Central memory CD8-positive, alpha-beta T cell (primary cell): ENCODE measurements at regions not wholly inside any gene's neighbourhood (a gene's known extent, or its start where the extent isn't known, plus 50 kb on each side); places are given as distances from the start of the nearest gene placed in this dataset.
A peak's percentile ranks its signal among the peaks of the same experiment; 100 is the strongest.

Experiments used
- ATAC-seq: fragments of 150-1000 bp; cut with Tn5 transposase; replicated peaks from 2 replicates; pipeline ENCODE4 v1.10.0; 2022; ENCODE audit warnings: mild to moderate bottlenecking, moderate FRiP score, moderate number of reproducible peaks; ENCODE audit not compliant: poor library complexity, severe bottlenecking; ENCODE audit errors: extremely low read depth
- DNase-seq, 2 donors: peaks; one replicate each; pipeline ENCODE4 v3.0.0; 2021; ENCODE audit warnings: low spot score in 2 of 2
- H3K27ac Mint-ChIP-seq: one replicate; pipeline ENCODE4 v1.8.0; 2022; ENCODE audit warnings: low read depth, mild to moderate bottlenecking, moderate library complexity, mixed read lengths
- H3K27me3 Mint-ChIP-seq: one replicate; pipeline ENCODE4 v1.8.0; 2022; ENCODE audit warnings: mixed read lengths
- H3K36me3 Mint-ChIP-seq: one replicate; pipeline ENCODE4 v1.8.0; 2022; ENCODE audit warnings: mild to moderate bottlenecking, moderate library complexity, mixed read lengths; ENCODE audit not compliant: insufficient read depth
- H3K4me1 Mint-ChIP-seq: one replicate; pipeline ENCODE4 v1.8.0; 2022; ENCODE audit warnings: mixed read lengths
- H3K4me3 Mint-ChIP-seq: one replicate; pipeline ENCODE4 v1.8.0; 2022; ENCODE audit warnings: mild to moderate bottlenecking, moderate library complexity, mixed read lengths
- H3K9me3 Mint-ChIP-seq: one replicate; pipeline ENCODE4 v1.8.0; 2022; ENCODE audit warnings: mixed read lengths

GRCh38 chr1:184861755-184862336 lies 107.2 kb upstream of the EDEM3 start:
- Mint-ChIP-seq H3K4me3 (no peak overlapping the region), H3K27me3 (no peaks in the 10 kb centered on the region), H3K9me3 (peaks cover 3% of the 10 kb centered on the region), H3K36me3 (peaks cover 4% of the 10 kb centered on the region), H3K4me1 (peaks cover 34% of the 10 kb centered on the region), H3K27ac (peak overlapping the region; percentile 69)
- ATAC-seq (no peak), DNase-seq (no peak)

GRCh38 chr1:184860985-184861754 lies 106.5 kb upstream of the EDEM3 start:
- DNase-seq = no peak
- Mint-ChIP-seq H3K4me3 (no peak overlapping the region), H3K36me3 (peaks cover 6% of the 10 kb centered on the region), H3K4me1 (peaks cover 33% of the 10 kb centered on the region), H3K27me3 (no peaks in the 10 kb centered on the region), H3K27ac (peak overlapping the region; percentile 69), H3K9me3 (no peaks in the 10 kb centered on the region)
- no peak for ATAC-seq

GRCh38 chr1:184860535-184860934 lies 105.9 kb upstream of the EDEM3 start:
- DNase-seq = no peak
- H3K27ac Mint-ChIP-seq = no peak overlapping the region
- H3K9me3 Mint-ChIP-seq = no peaks in the 10 kb centered on the region
- H3K27me3 Mint-ChIP-seq = no peaks in the 10 kb centered on the region
- no peak for ATAC-seq
- H3K36me3 Mint-ChIP-seq = peaks cover 6% of the 10 kb centered on the region
- H3K4me3 Mint-ChIP-seq = no peak overlapping the region
- peaks cover 26% of the 10 kb centered on the region for H3K4me1 Mint-ChIP-seq

DNA sequence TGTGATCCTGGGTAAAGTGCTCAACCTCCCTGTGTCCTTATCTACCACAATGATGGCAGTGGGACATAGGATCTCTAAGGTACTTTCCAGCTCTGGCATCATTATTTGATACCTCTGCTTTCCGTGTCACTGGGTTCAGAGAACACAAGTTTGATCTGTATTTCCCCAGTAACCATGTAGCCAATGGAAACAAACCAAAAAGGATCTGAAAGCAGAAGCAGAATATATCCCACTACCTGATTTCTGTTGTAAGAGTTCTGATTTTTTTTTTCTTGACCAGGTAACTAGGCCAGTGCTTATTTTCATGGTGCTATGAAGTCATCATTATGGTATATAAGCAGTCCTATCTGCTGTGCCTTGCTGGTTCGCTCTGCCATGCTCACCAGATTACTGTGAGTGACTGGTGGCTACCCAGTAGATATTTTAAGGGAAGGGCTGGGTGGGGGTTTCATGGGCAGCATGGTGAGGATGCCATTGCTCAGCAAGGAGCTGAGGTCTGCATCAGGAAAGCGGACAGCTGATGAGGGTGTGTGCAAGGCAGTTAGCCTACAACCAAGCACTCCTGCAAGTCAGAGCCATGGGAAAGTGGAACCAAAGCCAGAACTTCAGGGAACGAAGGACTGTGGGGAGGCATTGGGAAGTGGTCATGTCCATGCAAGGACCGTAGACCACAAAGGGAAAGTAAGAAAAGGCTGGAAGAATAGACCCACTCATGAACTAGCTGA lies 104.9 kb upstream of the EDEM3 start:
- no peak overlapping the region for H3K27ac Mint-ChIP-seq
- H3K4me3 Mint-ChIP-seq = no peak overlapping the region
- H3K36me3 Mint-ChIP-seq = peaks cover 8% of the 10 kb centered on the region
- peaks cover 19% of the 10 kb centered on the region for H3K4me1 Mint-ChIP-seq
- DNase-seq (no peak), ATAC-seq (no peak)
- no peaks in the 10 kb centered on the region for H3K27me3 Mint-ChIP-seq
- H3K9me3 Mint-ChIP-seq = no peaks in the 10 kb centered on the region

DNA sequence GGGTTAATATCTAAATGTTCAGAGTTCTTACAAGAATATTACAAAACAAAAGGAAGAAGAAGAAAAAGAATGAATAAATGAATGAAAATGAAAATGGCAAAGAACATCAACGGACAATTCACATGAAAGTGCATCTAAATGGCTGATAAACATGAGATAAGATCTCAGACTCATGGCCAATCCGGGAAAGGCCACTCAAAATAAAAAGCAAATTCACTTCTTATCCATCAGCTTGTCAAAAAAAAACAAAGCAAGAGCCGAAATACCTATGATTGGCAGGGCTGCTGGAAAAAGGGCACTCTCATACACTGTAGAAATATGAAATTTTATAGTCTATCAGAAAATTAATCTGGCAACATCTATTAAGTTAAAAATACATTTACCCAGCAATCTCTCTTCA lies 103.6 kb upstream of the EDEM3 start:
- H3K4me3 Mint-ChIP-seq = no peak overlapping the region
- H3K27me3 Mint-ChIP-seq = no peaks in the 10 kb centered on the region
- no peak for ATAC-seq
- H3K9me3 Mint-ChIP-seq = no peaks in the 10 kb centered on the region
- H3K36me3 Mint-ChIP-seq = peaks cover 8% of the 10 kb centered on the region
- H3K4me1 Mint-ChIP-seq = peaks cover 19% of the 10 kb centered on the region
- DNase-seq = no peak
- H3K27ac Mint-ChIP-seq = peak overlapping the region; percentile 52

DNA sequence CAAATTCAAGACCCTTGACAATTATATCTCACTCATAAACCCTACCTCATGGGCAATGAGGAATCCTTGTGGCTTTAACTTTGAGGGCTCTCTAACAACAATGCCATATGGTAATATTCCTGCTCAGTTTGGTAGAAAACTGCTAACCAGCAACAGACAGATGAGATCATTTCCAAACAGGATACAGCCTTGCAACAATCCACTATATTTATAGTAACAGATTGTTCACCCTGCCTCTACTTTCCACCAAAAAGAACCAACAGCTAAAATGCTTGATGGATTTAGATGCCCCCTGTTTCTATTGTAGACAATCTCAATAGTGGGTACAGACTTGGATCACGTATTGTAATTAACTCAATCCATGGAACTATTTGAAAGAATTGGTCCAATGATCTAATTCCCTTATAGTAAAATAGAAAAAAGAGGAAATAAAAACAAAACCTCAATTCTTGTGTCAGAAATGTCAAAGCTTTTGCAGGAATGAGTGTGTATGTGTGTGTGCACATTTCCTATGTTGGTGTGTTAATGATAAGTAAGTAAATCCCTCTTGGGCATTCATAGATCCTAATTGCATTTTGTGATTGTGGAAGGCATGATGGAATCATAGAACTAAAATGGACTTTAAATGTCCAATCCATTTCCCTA lies 100.0 kb upstream of the EDEM3 start:
- Mint-ChIP-seq H3K4me3 (no peak overlapping the region), H3K36me3 (peaks cover 10% of the 10 kb centered on the region), H3K4me1 (peaks cover 8% of the 10 kb centered on the region), H3K27ac (no peak overlapping the region), H3K9me3 (no peaks in the 10 kb centered on the region), H3K27me3 (no peaks in the 10 kb centered on the region)
- ATAC-seq = no peak
- no peak for DNase-seq

- peaks cover 8% of the 10 kb centered on the region for H3K4me1 Mint-ChIP-seq
- ATAC-seq (no peak), DNase-seq (no peak)
- no peak overlapping the region for H3K27ac Mint-ChIP-seq
- no peaks in the 10 kb centered on the region for H3K27me3 Mint-ChIP-seq
- H3K36me3 Mint-ChIP-seq = peaks cover 10% of the 10 kb centered on the region
- no peak overlapping the region for H3K4me3 Mint-ChIP-seq
- H3K9me3 Mint-ChIP-seq = no peaks in the 10 kb centered on the region
Measured at GRCh38 chr1:184854036-184854435, 99.4 kb upstream of the EDEM3 start.

- no peak for DNase-seq
- H3K9me3 Mint-ChIP-seq = no peaks in the 10 kb centered on the region
- no peak overlapping the region for H3K4me3 Mint-ChIP-seq
- peaks cover 7% of the 10 kb centered on the region for H3K4me1 Mint-ChIP-seq
- no peak for ATAC-seq
- H3K27ac Mint-ChIP-seq = no peak overlapping the region
- no peaks in the 10 kb centered on the region for H3K27me3 Mint-ChIP-seq
- peaks cover 9% of the 10 kb centered on the region for H3K36me3 Mint-ChIP-seq
Measured at GRCh38 chr1:184851822-184852746, 97.4 kb upstream of the EDEM3 start.

DNA sequence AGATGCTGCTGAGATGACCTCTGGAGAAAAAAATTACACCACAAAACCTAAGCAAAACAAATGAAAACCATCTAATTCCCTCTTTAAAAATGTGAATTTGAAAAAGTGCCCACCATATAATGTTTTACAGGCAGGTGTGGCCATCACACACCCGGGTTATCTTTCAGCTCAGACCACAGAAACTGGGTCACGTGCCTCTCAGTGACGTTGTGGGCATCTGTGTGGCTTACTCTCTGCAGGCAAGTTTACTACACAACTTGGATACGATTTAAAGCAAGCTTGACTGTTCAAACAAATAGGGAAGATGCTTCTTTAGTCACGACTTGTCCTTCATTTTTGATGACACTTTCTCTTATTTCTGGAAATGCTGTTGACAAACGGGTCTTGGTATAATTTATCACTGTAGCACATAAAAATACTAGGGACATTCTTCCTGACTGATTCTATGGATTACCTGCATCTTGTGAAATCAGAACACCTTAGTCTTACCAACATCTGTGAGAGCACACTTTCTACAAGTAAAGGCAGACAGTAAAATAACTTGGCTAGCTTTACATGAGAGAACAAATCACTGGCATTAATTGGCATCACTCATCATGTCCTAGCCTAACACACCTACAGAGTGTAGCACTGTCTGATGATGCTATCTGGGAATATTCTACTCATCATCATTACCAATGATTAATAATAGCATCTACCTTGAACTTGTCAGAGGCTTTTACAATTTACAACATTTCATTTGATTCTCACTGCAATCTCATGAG lies 89.3 kb upstream of the EDEM3 start:
- DNase-seq = peak; percentile 41 to 81
- H3K4me1 Mint-ChIP-seq = peaks cover 39% of the 10 kb centered on the region
- peak; percentile 61 for ATAC-seq
- H3K9me3 Mint-ChIP-seq = no peaks in the 10 kb centered on the region
- peak overlapping the region; percentile 95 for H3K27ac Mint-ChIP-seq
- peaks cover 15% of the 10 kb centered on the region for H3K36me3 Mint-ChIP-seq
- H3K4me3 Mint-ChIP-seq = peak overlapping the region; percentile 61
- no peaks in the 10 kb centered on the region for H3K27me3 Mint-ChIP-seq

DNA sequence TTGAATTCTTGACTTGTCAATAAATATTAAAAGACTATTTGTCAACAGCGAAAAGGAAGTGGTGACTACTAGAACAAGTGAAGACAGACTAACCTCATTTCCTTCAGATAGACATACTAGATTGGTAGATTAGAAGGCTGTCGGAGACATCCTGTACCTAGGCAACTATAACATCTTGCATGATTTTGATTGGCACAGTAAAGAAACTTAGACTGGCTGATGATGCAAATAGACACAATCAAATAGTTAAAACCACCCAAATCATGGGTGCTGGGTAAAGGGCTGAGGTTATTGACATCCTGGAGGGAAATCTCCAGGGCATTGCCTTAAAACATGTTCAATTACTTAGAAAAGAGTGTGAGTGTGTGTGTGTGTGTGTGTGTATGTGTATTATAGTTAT lies 85.9 kb upstream of the EDEM3 start:
- Mint-ChIP-seq H3K27ac (peak overlapping the region; percentile 95), H3K4me3 (peak overlapping the region; percentile 47), H3K36me3 (peaks cover 18% of the 10 kb centered on the region), H3K27me3 (no peaks in the 10 kb centered on the region), H3K9me3 (no peaks in the 10 kb centered on the region), H3K4me1 (peaks cover 46% of the 10 kb centered on the region)
- ATAC-seq (peak; percentile 93), DNase-seq (peak in 1 of 2 donors; percentile 71)

DNA sequence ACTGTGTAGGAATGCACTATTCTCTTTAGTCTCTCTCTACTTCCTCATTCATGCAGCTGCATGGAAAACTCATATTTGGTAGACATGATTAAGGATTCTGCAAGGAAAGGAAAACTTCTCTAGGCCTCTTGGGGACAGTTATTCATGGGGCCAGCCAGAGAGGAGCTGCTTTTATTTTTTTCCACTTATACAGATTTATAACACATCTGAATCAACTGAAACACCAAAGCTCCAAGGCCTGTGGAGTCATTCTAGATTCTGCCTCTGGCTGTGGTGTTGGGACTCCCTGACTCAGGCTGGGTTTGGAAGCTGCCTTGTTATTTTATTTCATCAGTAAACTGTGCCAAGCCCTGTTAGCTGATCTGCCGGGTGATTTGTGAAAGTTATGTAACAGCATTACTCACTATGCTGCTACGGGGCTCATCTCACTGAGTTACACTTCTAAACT lies 83.9 kb upstream of the EDEM3 start:
- peaks cover 35% of the 10 kb centered on the region for H3K4me1 Mint-ChIP-seq
- H3K36me3 Mint-ChIP-seq = peaks cover 12% of the 10 kb centered on the region
- no peak overlapping the region for H3K4me3 Mint-ChIP-seq
- H3K27ac Mint-ChIP-seq = peak overlapping the region; percentile 64
- H3K27me3 Mint-ChIP-seq = no peaks in the 10 kb centered on the region
- ATAC-seq = no peak
- no peak for DNase-seq
- H3K9me3 Mint-ChIP-seq = no peaks in the 10 kb centered on the region
